A549 (cell line): ENCODE measurements at regions not wholly inside any gene's neighbourhood (a gene's known extent, or its start where the extent isn't known, plus 50 kb on each side); places are given as distances from the start of the nearest gene placed in this dataset.

Experiments used
- ATAC-seq, 2 experiments: fragments of 200-7000 bp in 1 of 2; fragments of >200 bp in 1 of 2; cut with Nextera tagmentation in 1 of 2; cut with Tn5 transposase in 1 of 2; 3 replicates each; pipeline versions ENCODE4 v1.8.0 to v1.9.1; 2018 to 2020; ENCODE audit warnings: mild to moderate bottlenecking in 1 of 2, moderate library complexity in 1 of 2
- CTCF ChIA-PET: fragments of 300-600 bp; sonication (Branson Sonifier 250); formaldehyde crosslinking; extraction: SDS; loops from one replicate; lab custom pipeline; 2021; ENCODE audit warnings: antibody characterized with exemption, inconsistent platforms; lab: Yijun Ruan, JAX
- POLR2A ChIA-PET: fragments of 350-600 bp; formaldehyde crosslinking; extraction: SDS; loops from one replicate; lab custom pipeline; 2021; ENCODE audit warnings: antibody characterized with exemption, inconsistent platforms; lab: Yijun Ruan, JAX
- DNase-seq, 2 experiments: peaks; one replicate each; pipeline versions ENCODE4 v3.0.0 to v3.0.0-alpha.2; 2011 to 2016; ENCODE audit warnings: low read depth in 1 of 2, low spot score in 1 of 2
- FAIRE-seq: peaks from 2 replicates; lab custom pipeline; 2011; peaks lifted over from hg19 to GRCh38; lab: Jason Lieb, UNC
- H3K27ac ChIP-seq, 2 experiments: fragments of >200 bp; sonication (Bioruptor Twin); formaldehyde crosslinking; 3 replicates each; pipeline ENCODE4 v1.5.1; 2016 to 2017
- H3K4me1 ChIP-seq: fragments of >200 bp; sonication (Bioruptor Twin); formaldehyde crosslinking; 3 replicates; pipeline ENCODE4 v1.6.1; 2016
- H3K4me2 ChIP-seq: fragments of >200 bp; sonication (Bioruptor Twin); formaldehyde crosslinking; 3 replicates; pipeline ENCODE4 v1.6.1; 2016
- H3K4me3 ChIP-seq: fragments of >200 bp; sonication (Bioruptor Twin); formaldehyde crosslinking; 3 replicates; pipeline ENCODE4 v1.5.1; 2016
- H3K9me3 ChIP-seq: fragments of >200 bp; sonication (Bioruptor Twin); formaldehyde crosslinking; 3 replicates; pipeline ENCODE4 v1.6.1; 2016
- BHLHE40 ChIP-seq: IDR thresholded peaks from 2 replicates; pipeline ENCODE4 v1.6.1; 2012; ENCODE audit warnings: low read depth, low read length, inconsistent platforms
- CEBPB ChIP-seq, 2 experiments: fragments of >200 bp in 1 of 2; sonication (Bioruptor Twin) in 1 of 2; formaldehyde crosslinking in 1 of 2; IDR thresholded peaks; 2 replicates each; pipeline ENCODE4 v1.6.1; 2012 to 2016
- CHD2 ChIP-seq: fragments of 150-350 bp; IDR thresholded peaks from 2 replicates; pipeline ENCODE4 v1.6.1; 2014; ENCODE audit warnings: low read length; ENCODE audit not compliant: partially characterized antibody
- EHMT2 ChIP-seq: fragments of 200-600 bp; sonication (generic); IDR thresholded peaks from 2 replicates; pipeline ENCODE4 v1.6.1; 2016; ENCODE audit warnings: antibody characterized with exemption, low read depth, mild to moderate bottlenecking, moderate library complexity
- FOSB ChIP-seq: fragments of 250-450 bp; sonication (Bioruptor Pico); IDR thresholded peaks from 2 replicates; pipeline ENCODE4 v1.5.0; 2020; ENCODE audit warnings: mild to moderate bottlenecking, moderate library complexity
- FOSL2 ChIP-seq, 2 experiments: fragments of 450-650 bp in 1 of 2; fragments of >200 bp in 1 of 2; sonication (Bioruptor Twin) in 1 of 2; formaldehyde crosslinking; IDR thresholded peaks; 2 replicates each; pipeline versions ENCODE4 v1.5.0 to v1.6.1; 2016 to 2020; ENCODE audit warnings: mild to moderate bottlenecking in 1 of 2, moderate library complexity in 1 of 2
- FOXS1 ChIP-seq: fragments of 250-450 bp; sonication (Bioruptor Pico); IDR thresholded peaks from 2 replicates; pipeline ENCODE4 v1.5.0; 2020; ENCODE audit warnings: mild to moderate bottlenecking, moderate library complexity
- HES2 ChIP-seq: fragments of >200 bp; sonication (Bioruptor Twin); formaldehyde crosslinking; IDR thresholded peaks from 2 replicates; pipeline ENCODE4 v1.6.1; 2016
- HEYL ChIP-seq: fragments of 250-450 bp; sonication (Bioruptor Pico); IDR thresholded peaks from 2 replicates; pipeline ENCODE4 v1.8.0; 2021; ENCODE audit warnings: mild to moderate bottlenecking, moderate library complexity
- HOXA7 ChIP-seq: fragments of 250-450 bp; sonication (Bioruptor Pico); IDR thresholded peaks from 2 replicates; pipeline ENCODE4 v1.5.0; 2020; ENCODE audit warnings: mild to moderate bottlenecking, moderate library complexity
- KDM5A ChIP-seq: fragments of 200-600 bp; sonication (generic); IDR thresholded peaks from 2 replicates; pipeline ENCODE4 v1.6.1; 2016; ENCODE audit warnings: antibody characterized with exemption, mild to moderate bottlenecking
- MAX ChIP-seq: IDR thresholded peaks from 2 replicates; pipeline ENCODE4 v1.6.1; 2012
- POLR2A ChIP-seq: IDR thresholded peaks from 2 replicates; pipeline ENCODE4 v1.6.1; 2012; ENCODE audit warnings: mild to moderate bottlenecking, low read length
- POLR2AphosphoS2 ChIP-seq: conservative IDR thresholded peaks from 2 replicates; pipeline ENCODE4 v1.6.1; 2012; ENCODE audit warnings: low read length, improper control_type of control experiment, inconsistent platforms
- RCOR1 ChIP-seq: fragments of 150-350 bp; IDR thresholded peaks from 2 replicates; pipeline ENCODE4 v1.6.1; 2014; ENCODE audit warnings: antibody characterized with exemption, low read length, low read depth
- RNF2 ChIP-seq: fragments of 200-600 bp; sonication (generic); IDR thresholded peaks from 2 replicates; pipeline ENCODE4 v1.6.1; 2016; ENCODE audit warnings: low read depth, mild to moderate bottlenecking, antibody characterized with exemption, moderate library complexity, borderline replicate concordance
- SMC3 ChIP-seq: fragments of >200 bp; sonication (Bioruptor Twin); formaldehyde crosslinking; IDR thresholded peaks from 3 replicates; pipeline ENCODE4 v1.6.1; 2018; ENCODE audit warnings: inconsistent platforms
- TP53 ChIP-seq: fragments of 250-450 bp; sonication (Bioruptor Pico); IDR thresholded peaks from 2 replicates; pipeline ENCODE4 v1.5.0; 2021; ENCODE audit warnings: mild to moderate bottlenecking, moderate library complexity
- ZC3H11A ChIP-seq: fragments of 450-650 bp; IDR thresholded peaks from 2 replicates; pipeline ENCODE4 v1.6.1; 2014; ENCODE audit warnings: antibody characterized with exemption, mild to moderate bottlenecking
- ZFP36 ChIP-seq: fragments of 450-650 bp; IDR thresholded peaks from 2 replicates; pipeline ENCODE4 v1.6.1; 2014; ENCODE audit warnings: borderline replicate concordance; ENCODE audit not compliant: partially characterized antibody
- ZSCAN20 ChIP-seq: fragments of 250-450 bp; sonication (Bioruptor Pico); IDR thresholded peaks from 2 replicates; pipeline ENCODE4 v1.8.0; 2022; ENCODE audit warnings: mild to moderate bottlenecking, moderate library complexity
- WGBS: methylation state at CpG from one replicate; pipeline ENCODE4 v1.1.6; 2017; ENCODE audit errors: missing lambda C conversion rate; 5-methylcytosine and 5-hydroxymethylcytosine counted together
- TF ChIP-seq, protein P1 (sequence below): fragments of >200 bp; sonication (Bioruptor Twin); formaldehyde crosslinking; IDR thresholded peaks from 3 replicates; pipeline ENCODE4 v1.5.1; 2016
- TF ChIP-seq, protein P2 (sequence below): fragments of 450-650 bp; IDR thresholded peaks from 2 replicates; pipeline ENCODE4 v1.6.1; 2014; ENCODE audit warnings: antibody characterized with exemption
- TF ChIP-seq, protein P3 (sequence below): fragments of 200-600 bp; sonication (generic); IDR thresholded peaks from 2 replicates; pipeline ENCODE4 v1.6.1; 2016; ENCODE audit warnings: antibody characterized with exemption, mild to moderate bottlenecking, moderate library complexity

GRCh38 chrX:39766085-39766726, 331.6 kb downstream of the BCOR start:
- Histone ChIP-seq H3K4me2 (no peak overlapping the region), H3K4me1 (peaks cover 24% of the 10 kb centered on the region), H3K27ac (0 out of 6 replicates have a peak overlapping the region, but pooled peaks of 1 of the 2 experiments have one; percentile 1), H3K9me3 (no peaks in the 10 kb centered on the region)
- FAIRE-seq: peak; percentile 83
- ChIA-PET POLR2A (no interaction called here), CTCF (no interaction called here)
- TF ChIP-seq ZC3H11A (no peak), HEYL (CRISPR knock-in tag) (no peak), FOXS1 (CRISPR knock-in tag) (no peak), CEBPB (IDR thresholded peaks at IDR 0.05) (no peak), HES2 (no peak), RCOR1 (no peak), MAX (no peak), FOSB (CRISPR knock-in tag) (no peak), RNF2 (no peak), SMC3 (no peak), CHD2 (no peak), FOSL2 (IDR thresholded peaks at IDR 0.05) (no peak), FOSL2 (CRISPR knock-in tag; IDR thresholded peaks at IDR 0.05) (no peak)
- TF ChIP-seq, protein P1, sequence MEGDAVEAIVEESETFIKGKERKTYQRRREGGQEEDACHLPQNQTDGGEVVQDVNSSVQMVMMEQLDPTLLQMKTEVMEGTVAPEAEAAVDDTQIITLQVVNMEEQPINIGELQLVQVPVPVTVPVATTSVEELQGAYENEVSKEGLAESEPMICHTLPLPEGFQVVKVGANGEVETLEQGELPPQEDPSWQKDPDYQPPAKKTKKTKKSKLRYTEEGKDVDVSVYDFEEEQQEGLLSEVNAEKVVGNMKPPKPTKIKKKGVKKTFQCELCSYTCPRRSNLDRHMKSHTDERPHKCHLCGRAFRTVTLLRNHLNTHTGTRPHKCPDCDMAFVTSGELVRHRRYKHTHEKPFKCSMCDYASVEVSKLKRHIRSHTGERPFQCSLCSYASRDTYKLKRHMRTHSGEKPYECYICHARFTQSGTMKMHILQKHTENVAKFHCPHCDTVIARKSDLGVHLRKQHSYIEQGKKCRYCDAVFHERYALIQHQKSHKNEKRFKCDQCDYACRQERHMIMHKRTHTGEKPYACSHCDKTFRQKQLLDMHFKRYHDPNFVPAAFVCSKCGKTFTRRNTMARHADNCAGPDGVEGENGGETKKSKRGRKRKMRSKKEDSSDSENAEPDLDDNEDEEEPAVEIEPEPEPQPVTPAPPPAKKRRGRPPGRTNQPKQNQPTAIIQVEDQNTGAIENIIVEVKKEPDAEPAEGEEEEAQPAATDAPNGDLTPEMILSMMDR: no peak
- TF ChIP-seq, all 56 proteins: peak for 0
- no peak overlapping the region for H3K4me3 ChIP-seq
- 86% methylated on average over 9 of the region's 10 CpGs for WGBS
- ATAC-seq (no peak), DNase-seq (no peak)

- TF ChIP-seq TP53 (CRISPR knock-in tag) (no peak), FOXS1 (CRISPR knock-in tag) (no peak), POLR2A (no peak), ZSCAN20 (no peak), HOXA7 (CRISPR knock-in tag) (no peak), POLR2AphosphoS2 (no peak), KDM5A (no peak), EHMT2 (no peak), ZFP36 (no peak), BHLHE40 (no peak)
- TF ChIP-seq, protein P2, sequence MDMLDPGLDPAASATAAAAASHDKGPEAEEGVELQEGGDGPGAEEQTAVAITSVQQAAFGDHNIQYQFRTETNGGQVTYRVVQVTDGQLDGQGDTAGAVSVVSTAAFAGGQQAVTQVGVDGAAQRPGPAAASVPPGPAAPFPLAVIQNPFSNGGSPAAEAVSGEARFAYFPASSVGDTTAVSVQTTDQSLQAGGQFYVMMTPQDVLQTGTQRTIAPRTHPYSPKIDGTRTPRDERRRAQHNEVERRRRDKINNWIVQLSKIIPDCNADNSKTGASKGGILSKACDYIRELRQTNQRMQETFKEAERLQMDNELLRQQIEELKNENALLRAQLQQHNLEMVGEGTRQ: no peak
- TF ChIP-seq, protein P3, sequence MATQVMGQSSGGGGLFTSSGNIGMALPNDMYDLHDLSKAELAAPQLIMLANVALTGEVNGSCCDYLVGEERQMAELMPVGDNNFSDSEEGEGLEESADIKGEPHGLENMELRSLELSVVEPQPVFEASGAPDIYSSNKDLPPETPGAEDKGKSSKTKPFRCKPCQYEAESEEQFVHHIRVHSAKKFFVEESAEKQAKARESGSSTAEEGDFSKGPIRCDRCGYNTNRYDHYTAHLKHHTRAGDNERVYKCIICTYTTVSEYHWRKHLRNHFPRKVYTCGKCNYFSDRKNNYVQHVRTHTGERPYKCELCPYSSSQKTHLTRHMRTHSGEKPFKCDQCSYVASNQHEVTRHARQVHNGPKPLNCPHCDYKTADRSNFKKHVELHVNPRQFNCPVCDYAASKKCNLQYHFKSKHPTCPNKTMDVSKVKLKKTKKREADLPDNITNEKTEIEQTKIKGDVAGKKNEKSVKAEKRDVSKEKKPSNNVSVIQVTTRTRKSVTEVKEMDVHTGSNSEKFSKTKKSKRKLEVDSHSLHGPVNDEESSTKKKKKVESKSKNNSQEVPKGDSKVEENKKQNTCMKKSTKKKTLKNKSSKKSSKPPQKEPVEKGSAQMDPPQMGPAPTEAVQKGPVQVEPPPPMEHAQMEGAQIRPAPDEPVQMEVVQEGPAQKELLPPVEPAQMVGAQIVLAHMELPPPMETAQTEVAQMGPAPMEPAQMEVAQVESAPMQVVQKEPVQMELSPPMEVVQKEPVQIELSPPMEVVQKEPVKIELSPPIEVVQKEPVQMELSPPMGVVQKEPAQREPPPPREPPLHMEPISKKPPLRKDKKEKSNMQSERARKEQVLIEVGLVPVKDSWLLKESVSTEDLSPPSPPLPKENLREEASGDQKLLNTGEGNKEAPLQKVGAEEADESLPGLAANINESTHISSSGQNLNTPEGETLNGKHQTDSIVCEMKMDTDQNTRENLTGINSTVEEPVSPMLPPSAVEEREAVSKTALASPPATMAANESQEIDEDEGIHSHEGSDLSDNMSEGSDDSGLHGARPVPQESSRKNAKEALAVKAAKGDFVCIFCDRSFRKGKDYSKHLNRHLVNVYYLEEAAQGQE: no peak
- Histone ChIP-seq H3K4me3 (no peak overlapping the region), H3K4me1 (peaks cover 23% of the 10 kb centered on the region; the same call in 2 of the 3 replicates), H3K9me3 (no peaks in the 10 kb centered on the region), H3K27ac (peak overlapping the region in 1 of 2 experiments; percentile 16; a peak in 1 of 6 replicates), H3K4me2 (no peak overlapping the region)
- CTCF ChIA-PET: no interaction called here
- FAIRE-seq (no peak), DNase-seq (no peak), ATAC-seq (peak in 1 of 2 experiments; percentile 46; a peak in 2 of 6 replicates)
- POLR2A ChIA-PET: no interaction called here
- 50% methylated on average over 8 of the region's 8 CpGs for WGBS
Measured at GRCh38 chrX:39766855-39767254, 330.9 kb downstream of the BCOR start.
